Choroid plexus epithelial cell (primary cell): ENCODE measurements at regions not wholly inside any gene's neighbourhood (a gene's known extent, or its start where the extent isn't known, plus 50 kb on each side); places are given as distances from the start of the nearest gene placed in this dataset.
"Not testable (repeated sequence)": the region's sequence is repeated elsewhere in the genome, so short reads cannot be mapped to it uniquely, and the experiment has no call there.

Experiments
- DNase-seq: peaks from one replicate; pipeline ENCODE4 v3.0.0-alpha.2; 2010; ENCODE audit warnings: low read depth
- H3K4me3 ChIP-seq: 2 replicates; pipeline ENCODE4 v1.5.1; 2011; ENCODE audit warnings: low read depth, mild to moderate bottlenecking, control low read depth, low read length, moderate library complexity
- TF ChIP-seq, protein P1 (sequence below): conservative IDR thresholded peaks from 2 replicates; pipeline ENCODE4 v1.5.1; 2011; ENCODE audit warnings: low read depth, mild to moderate bottlenecking, control low read depth, inconsistent platforms, low read length, moderate library complexity

DNA sequence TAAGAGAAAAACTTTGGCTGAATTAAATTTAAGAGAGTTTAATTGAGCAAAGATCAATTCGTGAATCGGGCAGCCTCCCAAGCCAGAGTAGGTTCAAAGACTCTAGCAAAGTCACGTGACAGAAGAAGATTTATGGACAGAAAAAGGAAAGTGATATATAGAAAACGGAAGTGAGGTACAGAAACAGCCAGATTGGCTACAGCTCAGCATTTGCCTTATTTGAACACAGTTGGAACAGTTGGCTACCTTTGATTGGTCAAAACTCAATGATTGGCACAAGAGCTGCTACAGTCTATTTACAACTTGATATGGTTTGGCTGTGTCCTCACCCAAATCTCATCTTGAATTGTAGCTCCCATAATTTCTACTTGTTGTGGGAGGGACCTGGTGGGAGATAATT is 102.6 kb downstream of the PLG start:
- DNase-seq = no peak
- TF ChIP-seq, protein P1, sequence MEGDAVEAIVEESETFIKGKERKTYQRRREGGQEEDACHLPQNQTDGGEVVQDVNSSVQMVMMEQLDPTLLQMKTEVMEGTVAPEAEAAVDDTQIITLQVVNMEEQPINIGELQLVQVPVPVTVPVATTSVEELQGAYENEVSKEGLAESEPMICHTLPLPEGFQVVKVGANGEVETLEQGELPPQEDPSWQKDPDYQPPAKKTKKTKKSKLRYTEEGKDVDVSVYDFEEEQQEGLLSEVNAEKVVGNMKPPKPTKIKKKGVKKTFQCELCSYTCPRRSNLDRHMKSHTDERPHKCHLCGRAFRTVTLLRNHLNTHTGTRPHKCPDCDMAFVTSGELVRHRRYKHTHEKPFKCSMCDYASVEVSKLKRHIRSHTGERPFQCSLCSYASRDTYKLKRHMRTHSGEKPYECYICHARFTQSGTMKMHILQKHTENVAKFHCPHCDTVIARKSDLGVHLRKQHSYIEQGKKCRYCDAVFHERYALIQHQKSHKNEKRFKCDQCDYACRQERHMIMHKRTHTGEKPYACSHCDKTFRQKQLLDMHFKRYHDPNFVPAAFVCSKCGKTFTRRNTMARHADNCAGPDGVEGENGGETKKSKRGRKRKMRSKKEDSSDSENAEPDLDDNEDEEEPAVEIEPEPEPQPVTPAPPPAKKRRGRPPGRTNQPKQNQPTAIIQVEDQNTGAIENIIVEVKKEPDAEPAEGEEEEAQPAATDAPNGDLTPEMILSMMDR = no peak
- no peak overlapping the region for H3K4me3 ChIP-seq

DNA sequence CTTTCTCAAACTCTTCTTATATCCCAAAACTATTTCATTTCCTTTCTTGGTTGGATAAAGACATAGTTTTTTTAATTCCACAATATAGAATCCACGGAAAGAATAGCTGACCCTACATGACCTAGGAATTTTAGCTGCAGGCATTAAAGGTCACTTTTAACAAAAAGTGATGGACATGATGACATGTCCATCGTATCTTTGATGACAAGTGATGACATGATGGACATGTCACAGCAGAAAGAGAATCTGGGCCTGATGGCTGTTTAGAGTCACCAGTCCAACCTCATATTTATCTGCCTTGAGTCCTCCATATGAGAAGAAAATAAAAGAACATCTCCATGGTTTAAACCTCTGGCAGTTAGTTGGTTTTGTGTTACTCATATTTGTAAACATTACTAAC is 106.2 kb downstream of the PLG start:
- TF ChIP-seq, protein P1 = no peak
- no peak for DNase-seq

DNA sequence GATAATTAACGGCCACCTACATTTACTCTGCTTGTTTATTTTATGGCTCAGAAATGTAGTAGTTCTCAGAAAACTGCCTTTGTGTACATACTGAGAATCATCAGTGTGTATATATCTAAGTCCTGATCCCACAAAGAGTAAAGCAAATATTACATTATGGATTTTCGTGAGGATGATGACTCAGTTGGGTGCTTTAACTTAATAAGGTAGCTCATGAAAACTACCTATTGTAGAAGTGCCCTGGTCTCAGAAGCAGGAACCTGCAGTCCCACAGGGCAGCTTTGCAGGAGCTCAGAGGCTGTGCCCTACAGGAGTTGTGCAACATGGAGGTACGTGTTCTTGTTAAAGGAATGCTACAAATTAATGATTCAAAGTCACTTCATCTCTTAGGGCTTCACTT is 108.2 kb downstream of the PLG start:
- DNase-seq = no peak
- TF ChIP-seq, protein P1 = no peak
- H3K4me3 ChIP-seq = no peak overlapping the region

More for the DNA sequence above, 106.2 kb downstream of the PLG start:
- no peak overlapping the region for H3K4me3 ChIP-seq

- TF ChIP-seq, protein P1 = no peak
- H3K4me3 ChIP-seq = no peak overlapping the region
- DNase-seq = no peak
Measured at GRCh38 chr6:160812097-160812496, 110.1 kb downstream of the PLG start.

DNA sequence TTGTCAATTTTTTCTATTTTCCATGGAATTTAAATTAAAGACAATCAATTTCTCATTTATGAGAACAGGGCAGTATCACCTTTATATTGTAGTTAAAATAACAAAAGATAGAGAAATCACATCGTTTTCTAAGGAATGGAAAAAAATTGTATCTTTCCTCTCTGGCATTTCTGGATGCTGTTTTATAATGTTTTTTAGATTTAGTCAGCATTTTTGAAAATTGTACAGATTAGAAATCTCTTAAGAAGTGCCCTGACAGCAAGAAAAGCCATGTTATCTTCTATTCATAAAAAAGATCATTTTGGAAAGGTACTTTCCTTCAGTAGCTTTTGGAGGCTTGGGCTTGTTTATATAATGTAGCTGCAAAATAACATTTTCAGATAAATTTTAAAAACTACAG is 116.9 kb downstream of the PLG start:
- DNase-seq = no peak
- TF ChIP-seq, protein P1 = no peak
- no peak overlapping the region for H3K4me3 ChIP-seq

DNA sequence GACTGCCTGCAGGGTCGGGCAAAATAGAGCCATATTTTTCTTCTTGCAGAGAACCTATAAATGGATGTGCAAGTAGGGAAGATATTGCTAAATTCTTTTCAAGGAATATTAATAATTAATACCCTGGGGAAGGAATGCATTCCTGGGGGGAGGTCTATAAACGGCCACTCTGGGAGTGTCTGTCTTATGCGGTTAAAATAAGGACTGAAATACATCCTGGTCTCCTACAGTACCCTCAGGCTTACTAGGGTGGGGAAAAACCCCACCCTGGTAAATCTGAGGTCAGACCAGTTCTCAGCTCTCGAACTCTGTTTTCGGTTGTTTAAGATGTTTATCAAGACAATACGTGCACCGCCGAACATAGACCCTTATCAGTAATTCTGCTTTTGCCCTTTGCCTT is 118.6 kb downstream of the PLG start:
- H3K4me3 ChIP-seq, DNase-seq: not testable (repeated sequence)

DNA sequence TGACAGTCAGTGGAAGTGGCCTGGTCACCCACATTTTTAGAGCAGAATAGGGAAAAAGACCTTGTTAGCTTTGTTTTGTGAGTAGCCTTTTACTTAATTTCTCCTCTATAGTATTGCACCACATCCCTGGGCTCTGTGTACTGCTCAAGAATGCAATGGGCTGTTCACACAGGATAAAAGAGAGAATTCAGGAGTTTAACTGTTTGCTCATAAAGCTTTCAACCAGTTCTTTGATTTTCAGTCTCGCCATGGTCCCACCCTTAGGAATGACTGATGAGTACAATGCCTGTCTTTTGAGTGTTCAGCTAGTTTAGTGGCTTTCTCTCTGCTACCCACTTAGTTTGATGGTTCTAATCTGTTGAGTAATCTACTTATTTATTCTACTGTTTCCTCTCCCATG is 129.7 kb downstream of the PLG start:
- H3K4me3 ChIP-seq = no peak overlapping the region
- TF ChIP-seq, protein P1 = no peak
- no peak for DNase-seq

- no peak for DNase-seq
- no peak overlapping the region for H3K4me3 ChIP-seq
- TF ChIP-seq, protein P1 = no peak
Measured at GRCh38 chr6:160832422-160832821, 130.4 kb downstream of the PLG start.
